NCI-H1092 treated with DMSO at 0.1 percent for 48 hours (cell line): ENCODE measurements at regions not wholly inside any gene's neighbourhood (a gene's known extent, or its start where the extent isn't known, plus 50 kb on each side); places are given as distances from the start of the nearest gene placed in this dataset.

Experiments
- DNase-seq: peaks from one replicate; lab custom pipeline; 2025; lab: John Stamatoyannopoulos, UW

- DNase-seq: no peak
Observed at GRCh38 chr20:7080472-7080871, 313.0 kb downstream of the BMP2 start.

- no peak for DNase-seq
Observed at GRCh38 chr20:7085467-7085866, 318.0 kb downstream of the BMP2 start.

- no peak for DNase-seq
Observed at GRCh38 chr20:7087803-7088202, 320.3 kb downstream of the BMP2 start.

- no peak for DNase-seq
Observed at GRCh38 chr20:7090001-7090400, 322.5 kb downstream of the BMP2 start.

GRCh38 chr20:7090811-7091210, 323.3 kb downstream of the BMP2 start:
- DNase-seq: no peak

GRCh38 chr20:7091655-7092054, 324.2 kb downstream of the BMP2 start:
- DNase-seq: no peak

- DNase-seq: peak; percentile 56
Observed at GRCh38 chr20:7094438-7094997, 327.0 kb downstream of the BMP2 start.

GRCh38 chr20:7106910-7107309, 339.4 kb downstream of the BMP2 start:
- DNase-seq: no peak

- DNase-seq: no peak
Observed at GRCh38 chr20:7108929-7109328, 341.4 kb downstream of the BMP2 start.

GRCh38 chr20:7113577-7114466, 346.3 kb downstream of the BMP2 start:
- peak; percentile 73 for DNase-seq

GRCh38 chr20:7123457-7123856, 356.0 kb downstream of the BMP2 start:
- DNase-seq: no peak

- no peak for DNase-seq
Observed at GRCh38 chr20:7124120-7124519, 356.6 kb downstream of the BMP2 start.

GRCh38 chr20:7136886-7137285, 369.4 kb downstream of the BMP2 start:
- no peak for DNase-seq

- DNase-seq: no peak
Observed at GRCh38 chr20:7137395-7138151, 370.1 kb downstream of the BMP2 start.

- no peak for DNase-seq
Observed at GRCh38 chr20:7144464-7144863, 377.0 kb downstream of the BMP2 start.

- no peak for DNase-seq
Observed at GRCh38 chr20:7146552-7147219, 379.2 kb downstream of the BMP2 start.

- DNase-seq: no peak
Observed at GRCh38 chr20:7147220-7147601, 379.7 kb downstream of the BMP2 start.

GRCh38 chr20:7151676-7152470, 384.4 kb downstream of the BMP2 start:
- DNase-seq: no peak

GRCh38 chr20:7155282-7155681, 387.8 kb downstream of the BMP2 start:
- DNase-seq: peak; percentile 66

- no peak for DNase-seq
Observed at GRCh38 chr20:7155794-7156193, 388.3 kb downstream of the BMP2 start.

- DNase-seq: no peak
Observed at GRCh38 chr20:7159903-7160302, 392.4 kb downstream of the BMP2 start.

GRCh38 chr20:7161690-7162089, 394.2 kb downstream of the BMP2 start:
- peak; percentile 32 for DNase-seq
